ENCODE measurements at regions not wholly inside any gene's neighbourhood (a gene's known extent, or its start where the extent isn't known, plus 50 kb on each side); places are given as distances from the start of the nearest gene placed in this dataset.
A peak's percentile ranks its signal among the peaks of the same experiment; 100 is the strongest.

GRCh38 chrX:110852180-110852579 lies 56.6 kb upstream of the CHRDL1 start:
- peak in 1 of 5 donors; percentile 4 for DNase-seq

GRCh38 chrX:110851780-110852179 lies 56.2 kb upstream of the CHRDL1 start:
- DNase-seq = no peak

- DNase-seq = peak in 1 of 5 donors; percentile 41
Measured at GRCh38 chrX:110847334-110847733, 51.7 kb upstream of the CHRDL1 start.

DNA sequence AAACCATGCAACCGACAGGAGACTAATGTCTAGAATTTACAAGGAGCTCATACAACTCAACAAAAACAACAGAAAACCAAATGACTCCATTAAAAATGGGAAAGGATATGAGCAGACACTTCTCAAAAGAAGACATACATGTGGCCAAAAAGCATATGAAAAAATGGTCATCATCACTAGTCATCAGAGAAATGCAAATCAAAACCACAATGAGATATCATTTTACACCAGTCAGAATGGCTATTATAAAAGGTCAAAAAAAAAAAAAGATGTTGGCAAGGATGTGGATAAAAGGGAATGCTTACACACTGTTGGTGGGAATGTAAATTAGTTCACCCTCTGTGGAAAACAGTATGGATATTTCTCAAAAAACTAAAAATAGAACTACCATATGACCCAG lies 50.5 kb upstream of the CHRDL1 start:
- DNase-seq = no peak

Measured in T-helper 1 cell (primary cell).